ENCODE measurements at regions not wholly inside any gene's neighbourhood (a gene's known extent, or its start where the extent isn't known, plus 50 kb on each side); places are given as distances from the start of the nearest gene placed in this dataset.
"Not testable (repeated sequence)": the region's sequence is repeated elsewhere in the genome, so short reads cannot be mapped to it uniquely, and the experiment has no call there.

GRCh38 chr4:187671958-187672357 is 323.6 kb upstream of the ZFP42 start:
- H3K4me3 Mint-ChIP-seq; H3K27ac ChIP-seq (ENCODE audit: low read depth, low read length); H3K4me1 ChIP-seq (ENCODE audit: insufficient read depth, low read length); H3K36me3 Mint-ChIP-seq; H3K27me3 ChIP-seq (ENCODE audit: insufficient read depth, low read length); H3K36me3 ChIP-seq (ENCODE audit: insufficient read depth, low read length); H3K4me3 ChIP-seq (ENCODE audit: low read length in 2 of 2); H3K27me3 Mint-ChIP-seq; DNase-seq; intact Hi-C loops (cut with micrococcal nuclease); POLR2A ChIA-PET (ENCODE audit: partially characterized antibody); CTCF ChIA-PET (ENCODE audit: partially characterized antibody); H3K9me3 ChIP-seq (ENCODE audit: control insufficient read depth in 1 of 2, low read length in 2 of 2); H3K4me1 Mint-ChIP-seq; H3K27ac Mint-ChIP-seq: not testable (repeated sequence)
- H3K9me3 Mint-ChIP-seq, result peaks cover 0 to 19% (median 11%) of the 10 kb centered on the region in 8 donors

- H3K27me3 Mint-ChIP-seq; DNase-seq; intact Hi-C loops (cut with micrococcal nuclease); H3K4me3 ChIP-seq (ENCODE audit: low read length in 2 of 2); H3K36me3 Mint-ChIP-seq; CTCF ChIA-PET (ENCODE audit: partially characterized antibody); H3K27ac Mint-ChIP-seq; H3K4me3 Mint-ChIP-seq; H3K4me1 ChIP-seq (ENCODE audit: insufficient read depth, low read length); H3K27me3 ChIP-seq (ENCODE audit: insufficient read depth, low read length); H3K4me1 Mint-ChIP-seq; H3K27ac ChIP-seq (ENCODE audit: low read depth, low read length); POLR2A ChIA-PET (ENCODE audit: partially characterized antibody); H3K9me3 ChIP-seq (ENCODE audit: control insufficient read depth in 1 of 2, low read length in 2 of 2); H3K36me3 ChIP-seq (ENCODE audit: insufficient read depth, low read length): not testable (repeated sequence)
- H3K9me3 Mint-ChIP-seq, result peaks cover 0 to 19% (median 11%) of the 10 kb centered on the region in 8 donors
Observed at GRCh38 chr4:187672526-187672925, 323.0 kb upstream of the ZFP42 start.

- Mint-ChIP-seq H3K27ac (no peak overlapping the region), H3K36me3 (no peaks in the 10 kb centered on the region), H3K4me1 (no peaks in the 10 kb centered on the region), H3K27me3 (no peaks in the 10 kb centered on the region), H3K9me3 (peaks cover 5 to 21% (median 9%) of the 10 kb centered on the region in 8 donors), H3K4me3 (no peak overlapping the region)
- Histone ChIP-seq H3K9me3 (ENCODE audit: control insufficient read depth in 1 of 2, low read length in 2 of 2) (no peaks in the 10 kb centered on the region), H3K27me3 (ENCODE audit: insufficient read depth, low read length) (no peaks in the 10 kb centered on the region), H3K4me3 (ENCODE audit: low read length in 2 of 2) (no peak overlapping the region), H3K36me3 (ENCODE audit: insufficient read depth, low read length) (no peaks in the 10 kb centered on the region), H3K27ac (ENCODE audit: low read depth, low read length) (no peak overlapping the region), H3K4me1 (ENCODE audit: insufficient read depth, low read length) (no peaks in the 10 kb centered on the region)
- CTCF ChIA-PET (ENCODE audit: partially characterized antibody), result no interaction called here
- POLR2A ChIA-PET (ENCODE audit: partially characterized antibody), result no interaction called here
- DNase-seq, result no peak
- intact Hi-C loops (cut with micrococcal nuclease), result no loop called here
Observed at GRCh38 chr4:187679450-187679849, 316.1 kb upstream of the ZFP42 start.

- H3K4me3 Mint-ChIP-seq, result no peak overlapping the region
- H3K27ac Mint-ChIP-seq, result no peak overlapping the region
- DNase-seq, result no peak
- H3K27me3 Mint-ChIP-seq, result no peaks in the 10 kb centered on the region
- no peaks in the 10 kb centered on the region for H3K9me3 ChIP-seq (ENCODE audit: control insufficient read depth in 1 of 2, low read length in 2 of 2)
- no peaks in the 10 kb centered on the region for H3K27me3 ChIP-seq (ENCODE audit: insufficient read depth, low read length)
- H3K36me3 Mint-ChIP-seq, result no peaks in the 10 kb centered on the region
- no peaks in the 10 kb centered on the region for H3K4me1 Mint-ChIP-seq
- H3K9me3 Mint-ChIP-seq, result peaks cover 0 to 17% (median 9%) of the 10 kb centered on the region in 8 donors
- intact Hi-C loops (cut with micrococcal nuclease), result no loop called here
- ChIA-PET CTCF (ENCODE audit: partially characterized antibody) (no interaction called here), POLR2A (ENCODE audit: partially characterized antibody) (no interaction called here)
- H3K4me3 ChIP-seq (ENCODE audit: low read length in 2 of 2), result no peak overlapping the region
- no peaks in the 10 kb centered on the region for H3K4me1 ChIP-seq (ENCODE audit: insufficient read depth, low read length)
- no peaks in the 10 kb centered on the region for H3K36me3 ChIP-seq (ENCODE audit: insufficient read depth, low read length)
- H3K27ac ChIP-seq (ENCODE audit: low read depth, low read length), result no peak overlapping the region
Observed at GRCh38 chr4:187685247-187685646, 310.3 kb upstream of the ZFP42 start.

GRCh38 chr4:187687697-187688096 is 307.9 kb upstream of the ZFP42 start:
- Histone ChIP-seq H3K36me3 (ENCODE audit: insufficient read depth, low read length) (no peaks in the 10 kb centered on the region), H3K27me3 (ENCODE audit: insufficient read depth, low read length) (no peaks in the 10 kb centered on the region), H3K4me3 (ENCODE audit: low read length in 2 of 2) (no peak overlapping the region), H3K4me1 (ENCODE audit: insufficient read depth, low read length) (no peaks in the 10 kb centered on the region), H3K27ac (ENCODE audit: low read depth, low read length) (no peak overlapping the region), H3K9me3 (ENCODE audit: control insufficient read depth in 1 of 2, low read length in 2 of 2) (no peaks in the 10 kb centered on the region)
- Mint-ChIP-seq H3K4me1 (no peaks in the 10 kb centered on the region), H3K27ac (no peak overlapping the region), H3K27me3 (no peaks in the 10 kb centered on the region), H3K36me3 (no peaks in the 10 kb centered on the region), H3K4me3 (no peak overlapping the region), H3K9me3 (peaks cover 0 to 10% (median 5%) of the 10 kb centered on the region in 8 donors)
- POLR2A ChIA-PET (ENCODE audit: partially characterized antibody), result no interaction called here
- intact Hi-C loops (cut with micrococcal nuclease), result no loop called here
- DNase-seq, result no peak
- CTCF ChIA-PET (ENCODE audit: partially characterized antibody), result no interaction called here

- H3K9me3 Mint-ChIP-seq, result peaks cover 0 to 19% (median 7%) of the 10 kb centered on the region in 8 donors
- no peaks in the 10 kb centered on the region for H3K27me3 ChIP-seq (ENCODE audit: insufficient read depth, low read length)
- H3K36me3 ChIP-seq (ENCODE audit: insufficient read depth, low read length), result no peaks in the 10 kb centered on the region
- H3K36me3 Mint-ChIP-seq, result no peaks in the 10 kb centered on the region
- DNase-seq, result no peak
- ChIA-PET CTCF (ENCODE audit: partially characterized antibody) (no interaction called here), POLR2A (ENCODE audit: partially characterized antibody) (no interaction called here)
- H3K27me3 Mint-ChIP-seq, result no peaks in the 10 kb centered on the region
- H3K4me3 ChIP-seq (ENCODE audit: low read length in 2 of 2), result no peak overlapping the region
- no peak overlapping the region for H3K27ac ChIP-seq (ENCODE audit: low read depth, low read length)
- no peaks in the 10 kb centered on the region for H3K4me1 Mint-ChIP-seq
- intact Hi-C loops (cut with micrococcal nuclease), result no loop called here
- H3K27ac Mint-ChIP-seq, result no peak overlapping the region
- no peaks in the 10 kb centered on the region for H3K9me3 ChIP-seq (ENCODE audit: control insufficient read depth in 1 of 2, low read length in 2 of 2)
- H3K4me3 Mint-ChIP-seq, result no peak overlapping the region
- no peaks in the 10 kb centered on the region for H3K4me1 ChIP-seq (ENCODE audit: insufficient read depth, low read length)
Observed at GRCh38 chr4:187692626-187693025, 302.9 kb upstream of the ZFP42 start.

GRCh38 chr4:187695531-187695930 is 300.0 kb upstream of the ZFP42 start:
- H3K4me3 Mint-ChIP-seq; H3K36me3 ChIP-seq (ENCODE audit: insufficient read depth, low read length); CTCF ChIA-PET (ENCODE audit: partially characterized antibody); H3K9me3 ChIP-seq (ENCODE audit: control insufficient read depth in 1 of 2, low read length in 2 of 2); H3K27ac Mint-ChIP-seq; H3K36me3 Mint-ChIP-seq; H3K4me3 ChIP-seq (ENCODE audit: low read length in 2 of 2); H3K27ac ChIP-seq (ENCODE audit: low read depth, low read length); H3K4me1 ChIP-seq (ENCODE audit: insufficient read depth, low read length); H3K27me3 Mint-ChIP-seq; POLR2A ChIA-PET (ENCODE audit: partially characterized antibody); H3K27me3 ChIP-seq (ENCODE audit: insufficient read depth, low read length); H3K4me1 Mint-ChIP-seq; intact Hi-C loops (cut with micrococcal nuclease); DNase-seq: not testable (repeated sequence)
- peaks cover under 1 to 16% (median 7%) of the 10 kb centered on the region in 8 donors for H3K9me3 Mint-ChIP-seq

GRCh38 chr4:187711586-187711985 is 284.0 kb upstream of the ZFP42 start:
- no peaks in the 10 kb centered on the region for H3K27me3 Mint-ChIP-seq

More at GRCh38 chr4:187711586-187711985, 284.0 kb upstream of the ZFP42 start:
- H3K4me1 ChIP-seq (ENCODE audit: insufficient read depth, low read length), result no peaks in the 10 kb centered on the region
- no peaks in the 10 kb centered on the region for H3K9me3 ChIP-seq (ENCODE audit: control insufficient read depth in 1 of 2, low read length in 2 of 2)
- ChIA-PET CTCF (ENCODE audit: partially characterized antibody) (no interaction called here), POLR2A (ENCODE audit: partially characterized antibody) (no interaction called here)
- H3K4me3 ChIP-seq (ENCODE audit: low read length in 2 of 2), result no peak overlapping the region
- H3K36me3 ChIP-seq (ENCODE audit: insufficient read depth, low read length), result no peaks in the 10 kb centered on the region
- intact Hi-C loops (cut with micrococcal nuclease), result no loop called here
- H3K9me3 Mint-ChIP-seq, result peaks cover 6 to 29% (median 15%) of the 10 kb centered on the region in 8 donors
- no peak for DNase-seq
- no peaks in the 10 kb centered on the region for H3K36me3 Mint-ChIP-seq
- no peak overlapping the region for H3K27ac Mint-ChIP-seq
- no peaks in the 10 kb centered on the region for H3K4me1 Mint-ChIP-seq
- H3K4me3 Mint-ChIP-seq, result no peak overlapping the region
- no peaks in the 10 kb centered on the region for H3K27me3 ChIP-seq (ENCODE audit: insufficient read depth, low read length)
- no peak overlapping the region for H3K27ac ChIP-seq (ENCODE audit: low read depth, low read length)

Data from CD4-positive, alpha-beta memory T cell (primary cell).